Adrenal gland (tissue), 5 donors: ENCODE measurements at regions not wholly inside any gene's neighbourhood (a gene's known extent, or its start where the extent isn't known, plus 50 kb on each side); places are given as distances from the start of the nearest gene placed in this dataset.

Experiments used
- CTCF ChIP-seq, 6 experiments: fragments of 450-650 bp in 4 of 6; fragments of 200-600 bp in 2 of 6; sonication (generic) in 1 of 6; IDR thresholded peaks; 1 replicate in 5 of 6; 2 replicates in 1 of 6; pipeline versions ENCODE4 v1.5.1 to v1.8.0; 2016 to 2021; ENCODE audit warnings: antibody characterized with exemption in 6 of 6, mild to moderate bottlenecking in 2 of 6, moderate library complexity in 1 of 6
- POLR2A ChIP-seq, 2 donors: fragments of 450-650 bp; IDR thresholded peaks; one replicate each; pipeline ENCODE4 v1.6.1; 2017; ENCODE audit warnings: antibody characterized with exemption in 2 of 2, mild to moderate bottlenecking in 2 of 2, moderate library complexity in 1 of 2
- donor health status: DM: no; HTN: no; CAD: no.

GRCh38 chr7:9030976-9031375, 597.6 kb downstream of the NXPH1 start:
- TF ChIP-seq CTCF (IDR thresholded peaks at IDR 0.05), result no peak
- no peak for TF ChIP-seq POLR2A (IDR thresholded peaks at IDR 0.05)
